Loucy (cell line): ENCODE measurements at regions not wholly inside any gene's neighbourhood (a gene's known extent, or its start where the extent isn't known, plus 50 kb on each side); places are given as distances from the start of the nearest gene placed in this dataset.

Source experiments
- H2AFZ ChIP-seq: fragments of 200-600 bp; sonication (generic); 2 replicates; pipeline ENCODE4 v1.6.0; 2016; ENCODE audit warnings: antibody characterized with exemption, mild to moderate bottlenecking, low read length, moderate library complexity
- H3F3A ChIP-seq: fragments of 200-600 bp; 2 replicates; pipeline ENCODE4 v1.6.0; 2016; ENCODE audit warnings: antibody characterized with exemption, low read depth, mild to moderate bottlenecking
- H3K27me3 ChIP-seq: fragments of 200-600 bp; sonication (generic); 2 replicates; pipeline ENCODE4 v1.6.1; 2014; ENCODE audit warnings: low read length, mild to moderate bottlenecking; ENCODE audit not compliant: insufficient read depth, poor library complexity, severe bottlenecking
- H3K36me3 ChIP-seq: fragments of 200-600 bp; sonication (generic); 2 replicates; pipeline ENCODE4 v1.6.1; 2016; ENCODE audit warnings: low read length; ENCODE audit not compliant: insufficient read depth
- H3K4me1 ChIP-seq: fragments of 200-600 bp; sonication (generic); 2 replicates; pipeline ENCODE4 v1.5.1; 2014; ENCODE audit warnings: low read length, mild to moderate bottlenecking; ENCODE audit not compliant: insufficient read depth, poor library complexity, severe bottlenecking
- H3K4me2 ChIP-seq: fragments of 200-600 bp; sonication (generic); 2 replicates; pipeline ENCODE4 v1.6.0; 2014; ENCODE audit warnings: antibody characterized with exemption, low read length, low read depth, mild to moderate bottlenecking; ENCODE audit not compliant: poor library complexity, severe bottlenecking
- H3K4me3 ChIP-seq: fragments of 200-600 bp; sonication (generic); 2 replicates; pipeline ENCODE4 v1.5.1; 2014; ENCODE audit warnings: low read length, mild to moderate bottlenecking, mixed read lengths; ENCODE audit not compliant: poor library complexity, severe bottlenecking
- H3K79me2 ChIP-seq: fragments of 200-600 bp; sonication (generic); 2 replicates; pipeline ENCODE4 v1.6.1; 2014; ENCODE audit warnings: low read length; ENCODE audit not compliant: insufficient read depth
- H3K9ac ChIP-seq: fragments of 200-600 bp; sonication (generic); 2 replicates; pipeline ENCODE4 v1.6.0; 2014; ENCODE audit warnings: mild to moderate bottlenecking, low read depth, low read length, moderate library complexity; ENCODE audit not compliant: poor library complexity, severe bottlenecking
- H3K9me2 ChIP-seq: fragments of 200-600 bp; sonication (generic); replicated peaks from 2 replicates; pipeline ENCODE4 v1.6.1; 2016; ENCODE audit warnings: low read depth, low read length, mixed read lengths
- H3K9me3 ChIP-seq: fragments of 200-600 bp; sonication (generic); 2 replicates; pipeline ENCODE4 v1.6.1; 2014; ENCODE audit warnings: mild to moderate bottlenecking, antibody characterized with exemption, low read length, low read depth; ENCODE audit not compliant: insufficient read depth
- H4K20me1 ChIP-seq: fragments of 200-600 bp; sonication (generic); 2 replicates; pipeline ENCODE4 v1.6.0; 2014; ENCODE audit warnings: antibody characterized with exemption, low read length, mild to moderate bottlenecking; ENCODE audit not compliant: insufficient read depth, poor library complexity, severe bottlenecking
- EZH2phosphoT487 ChIP-seq: fragments of 200-600 bp; IDR thresholded peaks from 2 replicates; pipeline ENCODE4 v1.6.1; 2018; ENCODE audit warnings: antibody characterized with exemption, mild to moderate bottlenecking, moderate library complexity, borderline replicate concordance
- TF ChIP-seq, protein P1 (sequence below): fragments of 200-600 bp; sonication (generic); conservative IDR thresholded peaks from 2 replicates; pipeline ENCODE4 v1.5.1; 2014; ENCODE audit warnings: mild to moderate bottlenecking, antibody characterized with exemption, low read length

DNA sequence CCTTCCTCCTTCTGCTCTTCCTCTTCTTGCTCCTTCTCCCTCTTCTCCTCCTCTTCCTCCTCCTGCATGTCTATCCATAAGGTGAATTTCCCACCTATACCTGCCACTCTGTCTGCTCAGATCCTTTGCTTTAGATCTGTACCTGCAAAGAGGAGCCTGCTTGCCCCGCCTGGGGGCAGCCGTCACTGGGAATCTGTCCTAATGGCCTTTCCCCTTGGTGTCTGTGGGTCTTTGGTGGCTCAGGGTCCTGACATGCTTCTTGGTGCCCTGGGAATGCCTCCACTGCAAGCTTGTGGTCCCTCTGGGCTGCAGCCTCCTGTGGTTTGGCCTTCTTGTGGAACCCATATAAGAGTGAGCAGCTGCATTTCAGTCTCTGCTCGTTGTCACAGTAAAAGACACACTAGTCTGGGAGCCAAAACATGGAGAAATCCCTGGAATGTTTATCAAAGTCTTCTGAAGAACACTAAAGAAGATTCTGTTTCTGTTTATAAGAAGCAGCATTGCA lies 79.5 kb upstream of the CSF3R start:
- Histone ChIP-seq H3K4me2 (no peak overlapping the region), H2AFZ (no peak overlapping the region), H3K79me2 (no peaks in the 10 kb centered on the region), H3K27me3 (no peaks in the 10 kb centered on the region), H3K9ac (no peak overlapping the region), H4K20me1 (no peaks in the 10 kb centered on the region), H3K9me2 (no peaks in the 10 kb centered on the region), H3F3A (no peaks in the 10 kb centered on the region), H3K4me1 (no peaks in the 10 kb centered on the region), H3K9me3 (no peaks in the 10 kb centered on the region), H3K36me3 (no peaks in the 10 kb centered on the region), H3K4me3 (no peak overlapping the region)
- TF ChIP-seq EZH2phosphoT487: no peak
- TF ChIP-seq, protein P1, sequence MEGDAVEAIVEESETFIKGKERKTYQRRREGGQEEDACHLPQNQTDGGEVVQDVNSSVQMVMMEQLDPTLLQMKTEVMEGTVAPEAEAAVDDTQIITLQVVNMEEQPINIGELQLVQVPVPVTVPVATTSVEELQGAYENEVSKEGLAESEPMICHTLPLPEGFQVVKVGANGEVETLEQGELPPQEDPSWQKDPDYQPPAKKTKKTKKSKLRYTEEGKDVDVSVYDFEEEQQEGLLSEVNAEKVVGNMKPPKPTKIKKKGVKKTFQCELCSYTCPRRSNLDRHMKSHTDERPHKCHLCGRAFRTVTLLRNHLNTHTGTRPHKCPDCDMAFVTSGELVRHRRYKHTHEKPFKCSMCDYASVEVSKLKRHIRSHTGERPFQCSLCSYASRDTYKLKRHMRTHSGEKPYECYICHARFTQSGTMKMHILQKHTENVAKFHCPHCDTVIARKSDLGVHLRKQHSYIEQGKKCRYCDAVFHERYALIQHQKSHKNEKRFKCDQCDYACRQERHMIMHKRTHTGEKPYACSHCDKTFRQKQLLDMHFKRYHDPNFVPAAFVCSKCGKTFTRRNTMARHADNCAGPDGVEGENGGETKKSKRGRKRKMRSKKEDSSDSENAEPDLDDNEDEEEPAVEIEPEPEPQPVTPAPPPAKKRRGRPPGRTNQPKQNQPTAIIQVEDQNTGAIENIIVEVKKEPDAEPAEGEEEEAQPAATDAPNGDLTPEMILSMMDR: no peak

DNA sequence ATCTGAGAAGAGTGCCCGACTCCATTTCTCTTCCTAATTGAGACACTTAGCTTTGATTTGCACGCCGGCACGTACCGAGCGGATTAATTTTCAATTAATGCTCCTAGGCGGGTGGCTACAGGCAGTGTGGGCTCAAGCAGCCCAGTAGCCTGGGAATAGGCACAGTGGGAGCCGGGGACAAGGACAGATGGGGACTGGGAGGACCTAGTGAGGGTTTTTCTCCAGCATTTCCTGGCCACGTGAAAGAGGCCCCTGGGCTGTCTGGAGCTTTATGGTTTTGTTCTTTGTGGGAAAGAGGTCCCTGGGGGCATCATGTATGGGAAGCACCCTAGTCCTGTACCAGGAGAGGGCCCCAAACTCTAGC lies 78.6 kb upstream of the CSF3R start:
- TF ChIP-seq, protein P1: no peak
- no peak for TF ChIP-seq EZH2phosphoT487
- H3K79me2 ChIP-seq: no peaks in the 10 kb centered on the region
- no peak overlapping the region for H3K4me3 ChIP-seq
- no peaks in the 10 kb centered on the region for H3K9me2 ChIP-seq
- H3K9me3 ChIP-seq: no peaks in the 10 kb centered on the region
- no peak overlapping the region for H2AFZ ChIP-seq
- no peaks in the 10 kb centered on the region for H3K36me3 ChIP-seq
- H3K27me3 ChIP-seq: no peaks in the 10 kb centered on the region
- H4K20me1 ChIP-seq: no peaks in the 10 kb centered on the region
- no peak overlapping the region for H3K9ac ChIP-seq
- H3K4me2 ChIP-seq: no peak overlapping the region
- H3F3A ChIP-seq: no peaks in the 10 kb centered on the region
- no peaks in the 10 kb centered on the region for H3K4me1 ChIP-seq

DNA sequence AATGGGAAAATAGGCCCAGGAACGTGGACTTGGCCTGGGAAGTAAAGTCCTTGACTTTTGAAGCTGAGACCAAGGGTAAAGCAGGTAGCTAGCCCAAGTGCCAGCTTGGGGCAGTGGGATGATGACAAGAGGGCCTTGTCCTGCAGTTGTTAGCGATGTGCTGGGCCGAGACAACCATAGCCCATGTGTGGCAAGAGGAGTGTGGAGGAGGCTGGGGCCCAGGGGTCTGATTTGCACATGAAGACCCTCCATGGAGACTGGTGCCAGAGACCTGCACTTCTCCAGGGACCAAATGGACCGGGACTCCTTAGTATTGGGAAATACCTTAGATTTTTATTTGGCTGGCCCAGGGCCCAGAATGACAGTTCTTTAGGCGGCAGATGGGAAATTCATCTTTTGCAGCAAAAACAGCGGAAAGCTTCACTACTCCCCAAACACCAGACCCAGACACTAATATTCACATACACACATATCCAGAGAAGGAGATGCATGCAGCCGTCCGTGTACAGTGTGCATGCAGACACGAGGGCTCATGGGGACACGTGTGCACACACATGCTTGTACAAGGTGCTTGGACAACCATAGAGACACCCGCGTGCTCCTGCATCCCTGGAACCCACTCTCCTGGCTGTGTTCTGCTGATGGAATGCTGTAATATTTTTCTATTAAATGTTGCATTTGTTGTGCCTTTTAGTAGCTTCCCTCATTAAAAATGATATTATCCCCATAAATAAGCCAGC lies 78.1 kb upstream of the CSF3R start:
- Histone ChIP-seq H3F3A (no peaks in the 10 kb centered on the region), H3K9ac (no peak overlapping the region), H3K9me2 (no peaks in the 10 kb centered on the region), H3K4me2 (no peak overlapping the region), H3K36me3 (no peaks in the 10 kb centered on the region), H3K9me3 (no peaks in the 10 kb centered on the region), H3K27me3 (no peaks in the 10 kb centered on the region), H3K4me1 (no peaks in the 10 kb centered on the region), H4K20me1 (no peaks in the 10 kb centered on the region), H3K79me2 (no peaks in the 10 kb centered on the region), H3K4me3 (no peak overlapping the region), H2AFZ (no peak overlapping the region)
- TF ChIP-seq, protein P1: no peak
- no peak for TF ChIP-seq EZH2phosphoT487
